Keratinocyte (primary cell): ENCODE measurements at regions not wholly inside any gene's neighbourhood (a gene's known extent, or its start where the extent isn't known, plus 50 kb on each side); places are given as distances from the start of the nearest gene placed in this dataset.

Experiments
- DNase-seq: peaks from one replicate; pipeline ENCODE4 v3.0.0-alpha.2; 2011; ENCODE audit warnings: low read depth, missing footprints, low spot score
- FAIRE-seq: peaks from 2 replicates; lab custom pipeline; 2011; peaks lifted over from hg19 to GRCh38; lab: Jason Lieb, UNC
- H2AFZ ChIP-seq: 2 replicates; pipeline ENCODE4 v1.6.0; 2012; ENCODE audit warnings: low read length, control low read depth, inconsistent platforms; ENCODE audit not compliant: control insufficient read depth
- H3K27ac ChIP-seq: 2 replicates; pipeline ENCODE4 v1.5.1; 2011; ENCODE audit warnings: low read length; ENCODE audit not compliant: control insufficient read depth, insufficient read depth
- H3K27me3 ChIP-seq: 3 replicates; pipeline ENCODE4 v1.6.0; 2011; ENCODE audit warnings: low read length; ENCODE audit not compliant: control insufficient read depth, insufficient read depth; ENCODE audit errors: extremely low read depth
- H3K36me3 ChIP-seq, 2 experiments: 2 replicates in 1 of 2; 3 replicates in 1 of 2; pipeline ENCODE4 v1.5.1; 2011; ENCODE audit warnings: low read length in 2 of 2, mild to moderate bottlenecking in 1 of 2; ENCODE audit not compliant: control insufficient read depth in 2 of 2, insufficient read depth in 2 of 2; ENCODE audit errors: extremely low read depth in 1 of 2
- H3K4me1 ChIP-seq: 3 replicates; pipeline ENCODE4 v1.5.1; 2011; ENCODE audit warnings: low read length; ENCODE audit not compliant: control insufficient read depth, insufficient read depth; ENCODE audit errors: extremely low read depth
- H3K4me2 ChIP-seq: 3 replicates; pipeline ENCODE4 v1.6.0; 2011; ENCODE audit warnings: low read depth, low read length; ENCODE audit not compliant: control insufficient read depth, insufficient read depth; ENCODE audit errors: extremely low read depth
- H3K4me3 ChIP-seq, 3 experiments: fragments of 200-600 bp in 1 of 3; sonication (generic) in 1 of 3; 2 replicates in 2 of 3; 3 replicates in 1 of 3; pipeline ENCODE4 v1.5.1; 2011 to 2016; ENCODE audit warnings: low read length in 3 of 3, mild to moderate bottlenecking in 3 of 3, control low read depth in 2 of 3, inconsistent platforms in 1 of 3, low read depth in 1 of 3, mixed read lengths in 1 of 3, mixed run types in 1 of 3, moderate library complexity in 1 of 3; ENCODE audit not compliant: control insufficient read depth in 2 of 3, insufficient read depth in 2 of 3; ENCODE audit errors: extremely low read depth in 1 of 3
- H3K79me2 ChIP-seq: 2 replicates; pipeline ENCODE4 v1.6.0; 2012; ENCODE audit warnings: low read length; ENCODE audit not compliant: control insufficient read depth, insufficient read depth
- H3K9ac ChIP-seq: 3 replicates; pipeline ENCODE4 v1.6.0; 2011; ENCODE audit warnings: low read length; ENCODE audit not compliant: control insufficient read depth, insufficient read depth; ENCODE audit errors: extremely low read depth
- H3K9me1 ChIP-seq: 3 replicates; pipeline ENCODE4 v1.6.0; 2011; ENCODE audit warnings: low read length; ENCODE audit not compliant: control insufficient read depth, insufficient read depth; ENCODE audit errors: extremely low read depth
- H3K9me3 ChIP-seq: 2 replicates; pipeline ENCODE4 v1.5.1; 2012; ENCODE audit warnings: low read depth, low read length; ENCODE audit not compliant: control insufficient read depth
- H4K20me1 ChIP-seq: 3 replicates; pipeline ENCODE4 v1.6.0; 2011; ENCODE audit warnings: low read length; ENCODE audit not compliant: control insufficient read depth, insufficient read depth; ENCODE audit errors: extremely low read depth
- EZH2 ChIP-seq: IDR thresholded peaks from one replicate; pipeline ENCODE4 v1.6.1; 2012; ENCODE audit warnings: inconsistent platforms, mild to moderate bottlenecking, low read length, moderate library complexity
- dilution Hi-C: fragments of 300-500 bp; cut with MboI; formaldehyde crosslinking; loops from one replicate; pipeline ENCODE4 v1.7.0; 2020; ENCODE audit warnings: low sequenced_read_pairs; ENCODE audit not compliant: extremely low pct_ligation_motif_present
- TF ChIP-seq, protein P1 (sequence below), 3 experiments: IDR thresholded peaks in 1 of 3; conservative IDR thresholded peaks in 1 of 3; optimal IDR thresholded peaks in 1 of 3; 2 replicates in 2 of 3; 3 replicates in 1 of 3; pipeline versions ENCODE3 to v1.5.1; 2011; ENCODE audit warnings: low read length in 3 of 3, mild to moderate bottlenecking in 3 of 3, moderate library complexity in 2 of 3, control low read depth in 1 of 3, inconsistent platforms in 1 of 3; ENCODE audit not compliant: insufficient read depth in 2 of 3; ENCODE audit errors: extremely low read depth in 1 of 3

DNA sequence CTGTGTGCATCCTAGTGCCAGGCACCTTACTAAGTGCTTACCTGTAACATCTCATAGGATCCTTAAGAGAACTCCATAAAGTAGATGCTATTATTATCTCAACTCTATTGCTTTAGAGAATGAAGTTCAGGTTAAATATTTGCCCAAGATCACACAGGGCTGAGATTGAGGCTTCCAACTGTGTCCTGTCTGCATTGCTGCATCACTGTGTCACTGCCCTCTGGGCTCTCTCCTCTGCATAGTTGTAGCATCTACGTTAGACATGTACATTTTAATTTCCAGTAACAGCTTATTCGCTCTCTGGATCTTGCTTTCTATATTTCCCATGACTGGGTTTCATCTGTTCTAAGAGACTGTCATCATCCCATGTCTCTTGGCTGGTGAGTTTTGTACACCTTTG is 63.6 kb upstream of the FZD8 start:
- H3K27ac ChIP-seq = no peak overlapping the region
- H3K9me1 ChIP-seq = no peaks in the 10 kb centered on the region
- no peaks in the 10 kb centered on the region for H3K79me2 ChIP-seq
- no peaks in the 10 kb centered on the region for H4K20me1 ChIP-seq
- H3K9me3 ChIP-seq = no peaks in the 10 kb centered on the region
- no peak overlapping the region for H2AFZ ChIP-seq
- H3K4me3 ChIP-seq = no peak overlapping the region
- H3K9ac ChIP-seq = no peak overlapping the region
- no peak overlapping the region for H3K4me2 ChIP-seq
- H3K4me1 ChIP-seq = no peaks in the 10 kb centered on the region
- no peaks in the 10 kb centered on the region for H3K27me3 ChIP-seq
- DNase-seq (no peak), FAIRE-seq (no peak)
- no peaks in the 10 kb centered on the region for H3K36me3 ChIP-seq
- dilution Hi-C loops = no loop called here
- TF ChIP-seq, protein P1, sequence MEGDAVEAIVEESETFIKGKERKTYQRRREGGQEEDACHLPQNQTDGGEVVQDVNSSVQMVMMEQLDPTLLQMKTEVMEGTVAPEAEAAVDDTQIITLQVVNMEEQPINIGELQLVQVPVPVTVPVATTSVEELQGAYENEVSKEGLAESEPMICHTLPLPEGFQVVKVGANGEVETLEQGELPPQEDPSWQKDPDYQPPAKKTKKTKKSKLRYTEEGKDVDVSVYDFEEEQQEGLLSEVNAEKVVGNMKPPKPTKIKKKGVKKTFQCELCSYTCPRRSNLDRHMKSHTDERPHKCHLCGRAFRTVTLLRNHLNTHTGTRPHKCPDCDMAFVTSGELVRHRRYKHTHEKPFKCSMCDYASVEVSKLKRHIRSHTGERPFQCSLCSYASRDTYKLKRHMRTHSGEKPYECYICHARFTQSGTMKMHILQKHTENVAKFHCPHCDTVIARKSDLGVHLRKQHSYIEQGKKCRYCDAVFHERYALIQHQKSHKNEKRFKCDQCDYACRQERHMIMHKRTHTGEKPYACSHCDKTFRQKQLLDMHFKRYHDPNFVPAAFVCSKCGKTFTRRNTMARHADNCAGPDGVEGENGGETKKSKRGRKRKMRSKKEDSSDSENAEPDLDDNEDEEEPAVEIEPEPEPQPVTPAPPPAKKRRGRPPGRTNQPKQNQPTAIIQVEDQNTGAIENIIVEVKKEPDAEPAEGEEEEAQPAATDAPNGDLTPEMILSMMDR (optimal IDR thresholded peaks at IDR 0.05 in 1 of 3, IDR thresholded peaks at IDR 0.05 in 1 of 3, conservative IDR thresholded peaks at IDR 0.05 in 1 of 3; ENCODE audit: extremely low read depth in 1 of 3, insufficient read depth in 2 of 3, low read length in 3 of 3) = no peak
- TF ChIP-seq EZH2 = no peak

DNA sequence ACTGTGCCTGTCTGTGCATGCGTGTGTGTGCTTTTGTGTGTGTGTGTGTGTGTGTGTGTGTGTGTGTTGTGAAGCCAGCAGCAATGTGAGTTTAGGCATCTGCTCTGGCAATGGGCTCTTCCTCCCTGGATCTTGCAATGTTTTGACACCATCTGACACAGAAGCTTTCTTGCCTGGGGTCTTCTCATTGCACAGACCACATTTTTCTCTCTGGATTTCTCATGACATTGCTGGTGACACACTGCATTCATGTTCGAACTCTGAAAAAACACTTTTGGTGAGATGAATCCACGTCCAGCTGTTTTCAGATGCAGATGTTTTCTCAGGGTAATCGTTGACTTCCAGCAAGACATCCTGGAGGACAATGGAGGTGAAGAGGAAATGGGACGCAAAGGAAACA is 63.0 kb upstream of the FZD8 start:
- Histone ChIP-seq H3K4me2 (no peak overlapping the region), H3K9ac (no peak overlapping the region), H2AFZ (no peak overlapping the region), H4K20me1 (no peaks in the 10 kb centered on the region), H3K4me3 (no peak overlapping the region), H3K36me3 (no peaks in the 10 kb centered on the region), H3K9me1 (no peaks in the 10 kb centered on the region), H3K9me3 (no peaks in the 10 kb centered on the region), H3K27me3 (no peaks in the 10 kb centered on the region), H3K4me1 (no peaks in the 10 kb centered on the region), H3K79me2 (no peaks in the 10 kb centered on the region), H3K27ac (no peak overlapping the region)
- dilution Hi-C loops = no loop called here
- TF ChIP-seq, protein P1 (optimal IDR thresholded peaks at IDR 0.05 in 1 of 3, IDR thresholded peaks at IDR 0.05 in 1 of 3, conservative IDR thresholded peaks at IDR 0.05 in 1 of 3; ENCODE audit: extremely low read depth in 1 of 3, insufficient read depth in 2 of 3, low read length in 3 of 3) = no peak
- TF ChIP-seq EZH2 = no peak
- FAIRE-seq = no peak
- no peak for DNase-seq
